ENCODE measurements at regions not wholly inside any gene's neighbourhood (a gene's known extent, or its start where the extent isn't known, plus 50 kb on each side); places are given as distances from the start of the nearest gene placed in this dataset.

GRCh38 chr4:36677112-36677511, 395.7 kb downstream of the DTHD1 start:
- TF ChIP-seq, protein P1, sequence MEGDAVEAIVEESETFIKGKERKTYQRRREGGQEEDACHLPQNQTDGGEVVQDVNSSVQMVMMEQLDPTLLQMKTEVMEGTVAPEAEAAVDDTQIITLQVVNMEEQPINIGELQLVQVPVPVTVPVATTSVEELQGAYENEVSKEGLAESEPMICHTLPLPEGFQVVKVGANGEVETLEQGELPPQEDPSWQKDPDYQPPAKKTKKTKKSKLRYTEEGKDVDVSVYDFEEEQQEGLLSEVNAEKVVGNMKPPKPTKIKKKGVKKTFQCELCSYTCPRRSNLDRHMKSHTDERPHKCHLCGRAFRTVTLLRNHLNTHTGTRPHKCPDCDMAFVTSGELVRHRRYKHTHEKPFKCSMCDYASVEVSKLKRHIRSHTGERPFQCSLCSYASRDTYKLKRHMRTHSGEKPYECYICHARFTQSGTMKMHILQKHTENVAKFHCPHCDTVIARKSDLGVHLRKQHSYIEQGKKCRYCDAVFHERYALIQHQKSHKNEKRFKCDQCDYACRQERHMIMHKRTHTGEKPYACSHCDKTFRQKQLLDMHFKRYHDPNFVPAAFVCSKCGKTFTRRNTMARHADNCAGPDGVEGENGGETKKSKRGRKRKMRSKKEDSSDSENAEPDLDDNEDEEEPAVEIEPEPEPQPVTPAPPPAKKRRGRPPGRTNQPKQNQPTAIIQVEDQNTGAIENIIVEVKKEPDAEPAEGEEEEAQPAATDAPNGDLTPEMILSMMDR (IDR thresholded peaks at IDR 0.05 in 4 of 5, conservative IDR thresholded peaks at IDR 0.05 in 1 of 5), result no peak
- no peak for TF ChIP-seq POLR2A (IDR thresholded peaks at IDR 0.05)

All from gastrocnemius medialis (tissue), 4 donors.